ENCODE measurements at regions not wholly inside any gene's neighbourhood (a gene's known extent, or its start where the extent isn't known, plus 50 kb on each side); places are given as distances from the start of the nearest gene placed in this dataset.

DNA sequence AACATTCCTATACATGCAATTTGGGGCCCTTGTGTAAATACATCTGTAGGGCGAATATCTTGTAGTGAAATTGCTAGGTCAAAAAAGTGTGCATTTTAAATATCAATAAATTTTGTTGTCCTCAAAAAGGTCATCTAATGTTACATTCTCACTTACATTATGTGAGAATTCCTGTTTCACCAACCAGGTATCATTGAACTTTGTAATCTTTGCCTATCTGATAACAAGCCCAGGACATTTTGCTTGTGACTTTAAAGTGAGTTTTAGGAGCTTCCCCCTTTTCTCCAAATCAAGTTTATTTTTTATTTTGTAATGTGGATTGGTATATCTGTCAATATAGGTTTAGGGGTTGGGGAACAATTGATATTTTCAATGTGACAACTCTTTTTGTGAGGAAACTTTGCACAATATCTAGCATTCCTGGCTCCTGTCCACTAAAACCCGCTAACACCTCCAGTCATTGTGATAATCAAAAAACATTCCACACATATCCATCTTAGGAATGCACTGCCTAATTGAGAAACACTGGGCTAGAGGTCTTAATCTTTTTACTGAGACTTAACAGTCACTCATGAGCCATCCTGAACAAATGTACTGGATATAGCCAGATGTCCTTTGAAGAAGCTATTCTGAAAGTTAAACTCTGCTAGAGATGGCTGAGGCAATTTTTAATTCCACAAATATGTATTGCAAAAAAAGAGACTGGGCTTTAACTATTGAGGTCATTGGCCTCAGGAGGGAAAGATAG lies 72.5 kb upstream of the SLC1A1 start:
- peak; percentile 20 to 82 for DNase-seq (ENCODE audit: low read depth in 1 of 2, low spot score in 1 of 2)
- Histone ChIP-seq H3K27me3 (no peaks in the 10 kb centered on the region), H3K27ac (peak overlapping the region; percentile 20), H3K9me3 (ENCODE audit: low read depth) (no peaks in the 10 kb centered on the region), H3K4me3 (no peak overlapping the region), H3K36me3 (no peaks in the 10 kb centered on the region), H3K4me1 (ENCODE audit: low read depth) (peaks cover 18% of the 10 kb centered on the region)
- TF ChIP-seq, protein P1, sequence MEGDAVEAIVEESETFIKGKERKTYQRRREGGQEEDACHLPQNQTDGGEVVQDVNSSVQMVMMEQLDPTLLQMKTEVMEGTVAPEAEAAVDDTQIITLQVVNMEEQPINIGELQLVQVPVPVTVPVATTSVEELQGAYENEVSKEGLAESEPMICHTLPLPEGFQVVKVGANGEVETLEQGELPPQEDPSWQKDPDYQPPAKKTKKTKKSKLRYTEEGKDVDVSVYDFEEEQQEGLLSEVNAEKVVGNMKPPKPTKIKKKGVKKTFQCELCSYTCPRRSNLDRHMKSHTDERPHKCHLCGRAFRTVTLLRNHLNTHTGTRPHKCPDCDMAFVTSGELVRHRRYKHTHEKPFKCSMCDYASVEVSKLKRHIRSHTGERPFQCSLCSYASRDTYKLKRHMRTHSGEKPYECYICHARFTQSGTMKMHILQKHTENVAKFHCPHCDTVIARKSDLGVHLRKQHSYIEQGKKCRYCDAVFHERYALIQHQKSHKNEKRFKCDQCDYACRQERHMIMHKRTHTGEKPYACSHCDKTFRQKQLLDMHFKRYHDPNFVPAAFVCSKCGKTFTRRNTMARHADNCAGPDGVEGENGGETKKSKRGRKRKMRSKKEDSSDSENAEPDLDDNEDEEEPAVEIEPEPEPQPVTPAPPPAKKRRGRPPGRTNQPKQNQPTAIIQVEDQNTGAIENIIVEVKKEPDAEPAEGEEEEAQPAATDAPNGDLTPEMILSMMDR (IDR thresholded peaks at IDR 0.05; ENCODE audit: low read depth, low read length), result no peak

DNA sequence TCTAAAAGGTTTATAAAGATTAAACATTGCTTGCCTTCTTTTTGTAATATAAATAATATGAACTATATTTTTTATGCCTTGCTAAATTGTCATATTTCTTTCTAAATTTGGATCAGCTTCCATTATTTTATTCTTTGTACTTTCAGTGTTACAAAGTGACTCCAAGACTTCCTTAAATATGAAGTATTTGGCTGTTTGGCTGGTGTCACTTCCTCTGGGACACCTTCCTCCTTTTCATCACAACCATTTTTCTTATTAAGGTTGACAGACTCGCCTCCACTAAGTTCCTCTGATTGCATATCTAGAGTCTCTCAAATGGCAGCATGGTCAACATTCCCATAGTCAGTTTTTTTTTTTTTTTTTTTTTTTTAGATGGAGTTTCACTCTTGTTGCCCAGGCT lies 73.8 kb upstream of the SLC1A1 start:
- DNase-seq (ENCODE audit: low read depth in 1 of 2, low spot score in 1 of 2), result no peak
- Histone ChIP-seq H3K4me1 (ENCODE audit: low read depth) (peaks cover 10% of the 10 kb centered on the region), H3K36me3 (no peaks in the 10 kb centered on the region), H3K9me3 (ENCODE audit: low read depth) (no peaks in the 10 kb centered on the region), H3K27ac (no peak overlapping the region), H3K4me3 (no peak overlapping the region), H3K27me3 (no peaks in the 10 kb centered on the region)
- TF ChIP-seq, protein P1 (IDR thresholded peaks at IDR 0.05; ENCODE audit: low read depth, low read length), result no peak

DNA sequence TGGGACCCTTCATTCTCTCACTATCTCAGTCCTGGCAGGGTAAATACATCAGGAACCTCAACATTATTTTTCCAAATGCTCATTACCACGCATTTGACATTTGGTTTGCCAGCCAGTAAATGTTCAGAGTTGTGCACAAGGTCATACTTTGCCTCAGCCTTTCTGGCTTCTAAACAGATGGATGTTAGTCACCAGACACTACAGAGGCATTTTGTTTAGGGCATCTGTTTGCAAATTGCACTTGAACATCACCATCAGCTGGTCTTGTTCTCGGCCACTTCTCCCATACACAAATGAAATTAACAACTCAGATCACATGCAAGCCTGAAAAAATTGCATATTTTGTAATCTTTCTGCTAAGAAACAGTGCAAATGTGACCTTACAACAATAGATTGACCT lies 75.0 kb upstream of the SLC1A1 start:
- Histone ChIP-seq H3K4me1 (ENCODE audit: low read depth) (peaks cover 10% of the 10 kb centered on the region), H3K36me3 (no peaks in the 10 kb centered on the region), H3K4me3 (no peak overlapping the region), H3K27ac (no peak overlapping the region), H3K9me3 (ENCODE audit: low read depth) (no peaks in the 10 kb centered on the region), H3K27me3 (no peaks in the 10 kb centered on the region)
- DNase-seq (ENCODE audit: low read depth in 1 of 2, low spot score in 1 of 2), result no peak
- TF ChIP-seq, protein P1 (IDR thresholded peaks at IDR 0.05; ENCODE audit: low read depth, low read length), result no peak

DNA sequence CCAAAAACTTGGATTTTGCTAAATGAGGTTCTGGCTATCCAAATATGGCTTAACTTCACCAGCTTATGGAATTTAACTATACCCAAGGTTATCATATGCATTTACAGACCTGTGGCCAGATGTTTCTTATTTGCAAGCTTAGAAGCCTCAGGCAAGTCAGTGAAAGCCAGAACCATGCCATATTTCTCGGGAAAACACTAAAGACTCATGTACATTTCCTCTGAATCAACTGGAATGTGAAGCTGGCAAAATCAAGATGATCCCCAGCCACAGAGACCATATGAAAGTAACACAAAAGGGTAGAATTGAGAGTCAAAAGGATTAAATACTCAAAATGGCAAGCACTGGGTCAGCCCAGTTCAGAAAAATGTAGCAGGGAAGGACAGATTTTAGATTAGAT lies 76.4 kb upstream of the SLC1A1 start:
- Histone ChIP-seq H3K4me3 (no peak overlapping the region), H3K27ac (no peak overlapping the region)

DNA sequence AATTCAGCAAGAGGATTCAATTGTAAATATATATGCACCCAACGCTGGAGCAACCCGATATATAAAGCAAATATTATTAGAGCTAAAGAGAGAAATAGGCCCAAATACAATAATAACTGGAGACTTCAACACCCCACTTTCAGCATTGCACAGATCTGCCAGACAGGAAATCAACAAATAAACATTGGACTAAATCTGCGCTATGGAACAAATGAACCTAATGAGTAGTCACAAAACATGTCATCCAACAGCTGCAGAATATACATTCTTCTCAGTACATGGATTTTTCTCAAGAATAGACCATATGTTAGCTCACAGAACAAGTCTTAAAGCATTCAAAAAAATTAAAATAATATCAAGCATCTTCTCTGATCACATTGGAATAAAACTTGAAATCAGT lies 86.1 kb upstream of the SLC1A1 start:
- no peak for DNase-seq (ENCODE audit: low read depth in 1 of 2, low spot score in 1 of 2)
- H3K4me1 ChIP-seq (ENCODE audit: low read depth), result no peaks in the 10 kb centered on the region
- H3K27me3 ChIP-seq, result no peaks in the 10 kb centered on the region
- no peak overlapping the region for H3K27ac ChIP-seq
- H3K4me3 ChIP-seq, result no peak overlapping the region
- no peaks in the 10 kb centered on the region for H3K9me3 ChIP-seq (ENCODE audit: low read depth)
- TF ChIP-seq, protein P1 (IDR thresholded peaks at IDR 0.05; ENCODE audit: low read depth, low read length), result no peak
- no peaks in the 10 kb centered on the region for H3K36me3 ChIP-seq

More for the DNA sequence above, 76.4 kb upstream of the SLC1A1 start:
- H3K27me3 ChIP-seq, result no peaks in the 10 kb centered on the region
- H3K9me3 ChIP-seq (ENCODE audit: low read depth), result no peaks in the 10 kb centered on the region
- H3K36me3 ChIP-seq, result no peaks in the 10 kb centered on the region
- TF ChIP-seq, protein P1 (IDR thresholded peaks at IDR 0.05; ENCODE audit: low read depth, low read length), result no peak
- peak in 1 of 2 donors; percentile 17 for DNase-seq (ENCODE audit: low read depth in 1 of 2, low spot score in 1 of 2)
- peaks cover 10% of the 10 kb centered on the region for H3K4me1 ChIP-seq (ENCODE audit: low read depth)

Measured in cardiac muscle cell (in vitro differentiated cells and primary cell).